GM23338 (cell line): ENCODE measurements at regions not wholly inside any gene's neighbourhood (a gene's known extent, or its start where the extent isn't known, plus 50 kb on each side); places are given as distances from the start of the nearest gene placed in this dataset.

Experiments used
- CTCF ChIP-seq, 2 experiments: fragments of 200-600 bp in 1 of 2; sonication (generic) in 1 of 2; conservative IDR thresholded peaks; 2 replicates each; pipeline versions ENCODE4 v1.5.1 to v1.6.1; 2016 to 2017; ENCODE audit warnings: antibody characterized with exemption in 2 of 2, low read depth in 2 of 2, mild to moderate bottlenecking in 2 of 2, moderate library complexity in 1 of 2
- ETS1 ChIP-seq: IDR thresholded peaks from 2 replicates; pipeline ENCODE4 v1.6.1; 2016; ENCODE audit warnings: antibody characterized with exemption
- EZH2 ChIP-seq: fragments of 200-600 bp; sonication (generic); IDR thresholded peaks from one replicate; pipeline ENCODE4 v1.8.0; 2017; ENCODE audit warnings: antibody characterized with exemption, mild to moderate bottlenecking, low read depth; ENCODE audit not compliant: unreplicated experiment
- EZH2phosphoT487 ChIP-seq: fragments of 200-600 bp; sonication (generic); IDR thresholded peaks from one replicate; pipeline ENCODE4 v1.8.1; 2018; ENCODE audit warnings: antibody characterized with exemption; ENCODE audit not compliant: unreplicated experiment
- JUNB ChIP-seq: IDR thresholded peaks from one replicate; pipeline ENCODE4 v1.6.1; 2016; ENCODE audit warnings: antibody characterized with exemption; ENCODE audit not compliant: unreplicated experiment
- POLR2AphosphoS5 ChIP-seq: IDR thresholded peaks from 2 replicates; pipeline ENCODE4 v1.6.1; 2016; ENCODE audit warnings: antibody characterized with exemption, low read depth
- REST ChIP-seq: IDR thresholded peaks from one replicate; pipeline ENCODE4 v1.6.1; 2018; ENCODE audit warnings: antibody characterized with exemption; ENCODE audit not compliant: unreplicated experiment
- STAT1 ChIP-seq: IDR thresholded peaks from one replicate; pipeline ENCODE4 v1.6.1; 2016; ENCODE audit warnings: antibody characterized with exemption; ENCODE audit not compliant: unreplicated experiment

DNA sequence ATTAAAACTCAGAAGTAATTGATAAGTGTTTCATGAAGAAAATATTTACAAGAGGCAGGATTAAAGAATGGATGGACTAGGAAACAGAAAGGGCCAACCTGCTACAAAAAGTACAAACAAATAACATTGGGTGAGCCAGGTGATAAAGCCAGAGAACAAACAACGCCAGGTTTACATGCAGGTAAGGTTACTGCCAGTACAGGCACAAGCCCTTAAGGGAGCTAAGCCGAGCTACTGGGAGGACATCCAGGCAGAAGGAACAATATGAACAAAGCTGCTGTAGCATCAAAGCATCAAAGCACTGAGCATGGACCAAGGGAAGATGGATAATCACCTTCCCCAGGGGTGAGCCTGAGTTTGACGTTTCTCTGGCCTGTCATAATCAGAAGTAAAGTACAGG lies 380.7 kb downstream of the SEC16B start:
- TF ChIP-seq CTCF (conservative IDR thresholded peaks at IDR 0.05; ENCODE audit: low read depth in 2 of 2): no peak
- TF ChIP-seq EZH2: no peak
- TF ChIP-seq EZH2phosphoT487: no peak
- TF ChIP-seq STAT1: no peak
- TF ChIP-seq POLR2AphosphoS5: no peak
- no peak for TF ChIP-seq ETS1
- no peak for TF ChIP-seq REST
- TF ChIP-seq JUNB: no peak
